Putamen (tissue), 1 donor: ENCODE measurements at regions not wholly inside any gene's neighbourhood (a gene's known extent, or its start where the extent isn't known, plus 50 kb on each side); places are given as distances from the start of the nearest gene placed in this dataset.

Experiments
- DNase-seq: peaks from one replicate; pipeline ENCODE4 v3.0.0-alpha.2; 2016; ENCODE audit warnings: low spot score

GRCh38 chr9:23171479-23171878, 654.6 kb downstream of the ELAVL2 start:
- DNase-seq, result no peak

DNA sequence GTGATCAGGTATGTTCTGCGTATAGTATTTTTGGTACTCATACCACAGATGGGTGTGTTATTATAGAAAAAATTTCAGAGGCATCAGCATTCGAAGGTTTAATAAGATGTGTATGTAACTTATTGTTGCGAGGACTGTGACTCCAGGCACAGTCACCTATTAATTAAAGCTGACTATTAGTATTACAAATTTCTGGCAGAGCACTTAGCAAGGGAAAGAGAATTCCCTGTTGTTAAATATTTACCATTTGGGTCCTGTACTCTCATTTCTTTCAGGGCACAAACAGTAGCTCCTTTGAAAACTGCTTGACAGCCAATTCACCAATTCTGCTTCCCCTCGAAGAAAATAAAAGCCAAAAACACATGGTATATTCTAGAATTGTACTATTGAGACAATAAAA, 653.8 kb downstream of the ELAVL2 start:
- DNase-seq, result no peak

- DNase-seq, result no peak
Measured at GRCh38 chr9:23172979-23173637, 652.9 kb downstream of the ELAVL2 start.

- peak; percentile 48 for DNase-seq
Measured at GRCh38 chr9:23194281-23194680, 631.8 kb downstream of the ELAVL2 start.

DNA sequence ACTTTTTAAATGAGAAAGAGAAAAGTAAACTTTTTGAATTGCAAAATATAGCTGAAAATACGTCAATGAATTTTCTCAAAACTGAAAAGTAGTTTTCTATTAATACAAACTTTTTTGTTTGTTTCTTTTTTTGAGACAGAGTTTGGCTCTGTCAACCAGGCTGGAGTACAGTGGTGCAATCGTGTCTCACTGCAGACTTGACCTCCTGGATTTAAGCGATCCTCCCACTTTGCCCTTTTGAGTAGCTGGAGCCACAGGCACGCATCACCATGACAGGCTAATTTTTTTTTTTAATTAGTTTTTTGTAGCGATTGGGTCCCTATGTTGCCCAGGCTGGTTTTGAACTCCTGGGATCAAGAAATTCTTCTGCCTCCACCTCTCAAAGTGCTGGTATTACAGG, 610.4 kb downstream of the ELAVL2 start:
- DNase-seq, result no peak

DNA sequence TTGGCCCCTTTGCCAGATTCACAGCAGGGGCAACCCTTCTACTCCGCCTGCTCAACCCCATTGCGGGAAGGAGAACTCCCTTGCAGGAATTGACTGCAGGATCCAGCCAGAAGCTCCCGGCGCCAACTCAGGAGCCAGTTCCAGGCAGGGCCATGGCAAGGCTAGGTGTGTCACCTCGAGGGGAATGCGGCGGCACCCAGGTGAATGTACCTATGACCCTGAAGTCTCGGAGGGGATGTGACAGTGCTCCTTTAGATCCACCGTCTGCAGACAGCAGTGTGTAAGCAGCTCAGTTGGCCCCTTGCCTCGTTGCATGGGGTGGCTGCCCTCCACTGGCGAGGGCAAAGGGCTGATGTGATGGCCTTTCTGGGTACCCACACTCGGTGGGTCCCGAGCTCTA, 606.6 kb downstream of the ELAVL2 start:
- DNase-seq, result no peak

DNA sequence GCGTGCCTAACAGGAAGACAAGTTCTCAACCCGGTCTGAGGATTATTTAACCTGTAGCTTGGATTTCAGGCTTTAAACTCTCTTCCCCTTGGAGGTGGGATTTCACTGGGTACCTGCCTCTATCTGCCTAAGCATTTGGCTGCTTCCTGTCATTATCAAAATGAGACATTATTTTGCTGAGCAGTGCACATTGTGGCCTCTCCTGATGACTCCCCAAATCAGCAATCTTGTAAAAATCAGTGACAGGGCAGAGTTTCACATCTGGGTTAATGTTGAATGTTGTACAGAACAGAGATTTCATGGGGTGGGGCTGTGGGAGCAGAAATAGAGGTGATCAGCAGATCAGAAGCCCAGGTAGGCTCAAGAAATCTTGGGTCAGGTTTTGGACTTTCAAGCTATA, 605.9 kb downstream of the ELAVL2 start:
- DNase-seq, result no peak

DNA sequence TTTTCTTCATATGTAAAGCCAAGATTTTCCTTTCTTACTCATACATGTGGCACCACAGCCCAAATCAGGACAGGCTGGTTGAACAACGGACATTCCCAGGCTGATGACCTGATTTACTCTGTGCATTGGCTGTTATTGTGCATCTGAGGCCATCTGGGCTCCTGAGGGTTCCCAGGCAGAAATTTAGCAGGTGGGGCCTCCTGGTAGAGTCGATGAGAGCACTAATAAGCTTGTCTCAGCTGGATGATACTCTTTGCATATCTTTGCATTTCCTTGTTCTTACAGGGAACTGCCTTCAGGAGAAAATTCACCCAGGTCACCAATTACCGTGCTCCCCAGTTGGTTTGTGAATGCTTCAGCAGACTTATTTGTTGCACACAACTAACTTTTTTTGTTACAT, 605.1 kb downstream of the ELAVL2 start:
- no peak for DNase-seq

DNA sequence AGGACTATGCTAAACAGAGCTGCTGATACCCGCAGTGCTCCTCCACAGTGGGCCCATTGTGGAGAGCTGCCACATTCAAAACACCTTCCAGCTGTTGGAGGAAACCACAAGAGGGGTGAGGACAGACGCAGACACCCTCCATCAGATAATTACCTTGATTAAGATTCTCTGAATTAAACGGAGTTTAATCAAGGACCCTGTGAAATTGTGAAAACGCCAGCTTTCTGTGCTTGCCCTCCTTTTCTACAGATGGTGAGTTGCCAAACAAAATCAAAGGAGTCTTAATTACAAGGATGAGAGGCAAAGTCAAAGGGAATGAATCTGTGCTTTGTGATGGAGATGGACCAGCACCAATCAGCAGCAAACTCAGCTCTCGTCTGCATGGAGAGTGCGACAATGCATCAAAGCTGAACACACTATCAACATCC, 596.1 kb downstream of the ELAVL2 start:
- DNase-seq, result no peak

DNA sequence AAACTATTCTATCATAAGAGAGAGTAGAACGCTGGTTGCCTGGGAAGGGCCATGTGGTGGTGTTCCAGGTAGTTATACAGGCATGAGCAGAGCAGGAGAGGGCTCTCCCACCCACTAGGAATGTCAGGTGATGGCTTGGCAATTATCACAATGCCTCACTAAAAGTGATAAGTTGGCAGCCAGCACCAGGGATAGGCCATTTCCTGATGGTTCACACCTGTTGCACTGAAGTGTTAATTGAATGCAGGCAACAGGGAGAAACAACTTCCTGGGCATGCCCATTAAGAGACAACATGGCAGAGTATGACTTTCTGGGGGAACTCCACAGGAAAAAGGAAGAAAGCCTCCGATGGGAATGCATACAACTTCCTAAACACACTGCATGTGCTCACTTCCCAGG, 593.2 kb downstream of the ELAVL2 start:
- DNase-seq, result no peak

- DNase-seq, result no peak
Measured at GRCh38 chr9:23243523-23243922, 582.5 kb downstream of the ELAVL2 start.

GRCh38 chr9:23245067-23245466, 581.0 kb downstream of the ELAVL2 start:
- DNase-seq, result no peak

- no peak for DNase-seq
Measured at GRCh38 chr9:23254404-23255184, 571.4 kb downstream of the ELAVL2 start.

DNA sequence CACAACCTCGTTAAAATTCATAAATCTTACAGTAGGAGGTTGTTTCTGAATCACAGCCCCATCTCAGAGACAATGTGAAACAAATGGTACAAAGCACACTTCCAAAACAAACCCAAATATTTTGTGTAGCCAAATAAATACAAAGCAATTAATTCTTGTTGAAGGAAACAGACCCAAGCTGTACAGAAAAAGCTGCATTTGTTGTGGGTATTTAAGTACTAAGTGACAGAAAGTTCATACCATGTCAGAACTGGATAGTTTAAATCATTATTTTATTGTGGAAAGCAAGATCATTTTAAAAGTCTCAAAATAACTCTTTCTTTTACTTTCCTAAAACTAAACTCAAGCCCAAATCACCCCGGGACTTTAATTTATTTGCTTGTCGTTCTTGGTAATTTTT, 570.7 kb downstream of the ELAVL2 start:
- DNase-seq, result no peak

- DNase-seq, result no peak
Measured at GRCh38 chr9:23258569-23258968, 567.5 kb downstream of the ELAVL2 start.

- no peak for DNase-seq
Measured at GRCh38 chr9:23278561-23278960, 547.5 kb downstream of the ELAVL2 start.

GRCh38 chr9:23287390-23287789, 538.6 kb downstream of the ELAVL2 start:
- DNase-seq, result no peak

GRCh38 chr9:23288545-23288944, 537.5 kb downstream of the ELAVL2 start:
- DNase-seq, result no peak

GRCh38 chr9:23290973-23291372, 535.1 kb downstream of the ELAVL2 start:
- no peak for DNase-seq

GRCh38 chr9:23302281-23302680, 523.8 kb downstream of the ELAVL2 start:
- DNase-seq, result no peak

DNA sequence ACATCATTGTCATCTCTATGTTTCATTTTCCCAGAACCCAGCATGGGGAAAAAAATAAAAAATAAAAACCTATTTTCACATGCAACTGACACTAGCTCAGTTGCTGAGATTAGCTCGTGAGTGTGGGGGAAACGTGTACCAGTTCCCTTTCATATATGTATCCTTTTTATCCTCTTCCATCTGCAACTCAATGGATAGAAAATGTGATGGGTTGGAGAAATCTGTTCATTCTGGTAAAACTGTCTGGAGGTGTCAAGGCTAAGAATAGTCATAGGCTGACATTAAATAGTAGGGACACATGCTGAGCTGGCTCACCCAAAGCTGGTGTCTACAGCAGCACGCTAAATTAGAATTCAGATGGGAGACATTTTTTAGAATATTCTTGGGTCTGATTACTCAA, 519.3 kb downstream of the ELAVL2 start:
- no peak for DNase-seq

GRCh38 chr9:23307731-23308513, 518.1 kb downstream of the ELAVL2 start:
- DNase-seq, result no peak

DNA sequence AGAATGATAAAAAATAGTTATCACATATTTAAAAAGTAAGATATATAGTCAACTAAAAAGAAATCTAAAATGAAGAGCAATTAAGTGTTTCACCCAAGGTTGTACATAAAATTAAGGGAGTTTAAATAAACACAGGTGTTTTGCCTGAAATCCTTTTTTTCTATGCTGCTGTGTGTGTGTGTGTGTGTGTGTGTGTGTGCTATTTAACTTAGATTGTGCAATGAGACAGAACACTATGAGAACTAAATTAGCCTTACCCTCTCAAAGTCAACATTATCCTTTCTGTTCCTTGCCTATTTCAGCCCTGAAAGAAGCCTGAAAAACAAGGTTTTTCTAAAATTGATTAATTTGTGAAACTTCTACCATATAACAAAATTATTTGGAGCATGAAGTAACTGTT, 516.2 kb downstream of the ELAVL2 start:
- no peak for DNase-seq
